Breast epithelium (tissue), 4 donors: ENCODE measurements at regions not wholly inside any gene's neighbourhood (a gene's known extent, or its start where the extent isn't known, plus 50 kb on each side); places are given as distances from the start of the nearest gene placed in this dataset.

Experiments
- DNase-seq, 2 donors: peaks; one replicate each; pipeline ENCODE4 v3.0.0-alpha.2; 2019; ENCODE audit warnings: low spot score in 2 of 2
- H3K27ac ChIP-seq, 2 donors: fragments of 200-600 bp; sonication (generic) in 1 of 2; one replicate each; pipeline ENCODE4 v1.5.1; 2016 to 2019; ENCODE audit warnings: mild to moderate bottlenecking in 1 of 2
- H3K27me3 ChIP-seq, 2 donors: fragments of 200-600 bp; sonication (generic) in 1 of 2; one replicate each; pipeline versions ENCODE4 v1.5.1 to v1.6.0; 2017 to 2019; ENCODE audit warnings: control low read depth in 1 of 2, mild to moderate bottlenecking in 1 of 2
- H3K36me3 ChIP-seq: fragments of 200-600 bp; one replicate; pipeline ENCODE4 v1.5.1; 2019
- H3K4me1 ChIP-seq, 2 donors: fragments of 200-600 bp; sonication (generic); one replicate each; pipeline ENCODE4 v1.5.1; 2016 to 2019; ENCODE audit warnings: control low read depth in 1 of 2
- H3K4me3 ChIP-seq, 3 donors: fragments of 200-600 bp; sonication (generic); 1 replicate in 2 of 3; 2 replicates in 1 of 3; pipeline ENCODE4 v1.5.1; 2016 to 2019; ENCODE audit warnings: mild to moderate bottlenecking in 3 of 3, moderate library complexity in 2 of 3
- H3K9me3 ChIP-seq, 2 donors: fragments of 200-600 bp; sonication (generic) in 1 of 2; one replicate each; pipeline ENCODE4 v1.5.1; 2016 to 2019; ENCODE audit warnings: control low read depth in 1 of 2
- POLR2A ChIP-seq: fragments of 450-650 bp; IDR thresholded peaks from one replicate; pipeline ENCODE4 v1.6.1; 2016; ENCODE audit warnings: antibody characterized with exemption, mild to moderate bottlenecking, moderate library complexity
- POLR2AphosphoS5 ChIP-seq, 3 donors: sonication (generic); formaldehyde crosslinking; IDR thresholded peaks; one replicate each; pipeline ENCODE4 v1.6.1; 2017; ENCODE audit warnings: antibody characterized with exemption in 3 of 3
- intact Hi-C: fragments of 100-400 bp; cut with DNase I; formaldehyde crosslinking; loops from one replicate; pipeline ENCODE4 v1.15.1; 2023; ENCODE audit warnings: low total_unique reads
- TF ChIP-seq, protein P1 (sequence below), 3 donors: fragments of 450-650 bp; IDR thresholded peaks; one replicate each; pipeline ENCODE4 v1.5.1; 2016 to 2017; ENCODE audit warnings: antibody characterized with exemption in 3 of 3, mild to moderate bottlenecking in 3 of 3, moderate library complexity in 3 of 3

DNA sequence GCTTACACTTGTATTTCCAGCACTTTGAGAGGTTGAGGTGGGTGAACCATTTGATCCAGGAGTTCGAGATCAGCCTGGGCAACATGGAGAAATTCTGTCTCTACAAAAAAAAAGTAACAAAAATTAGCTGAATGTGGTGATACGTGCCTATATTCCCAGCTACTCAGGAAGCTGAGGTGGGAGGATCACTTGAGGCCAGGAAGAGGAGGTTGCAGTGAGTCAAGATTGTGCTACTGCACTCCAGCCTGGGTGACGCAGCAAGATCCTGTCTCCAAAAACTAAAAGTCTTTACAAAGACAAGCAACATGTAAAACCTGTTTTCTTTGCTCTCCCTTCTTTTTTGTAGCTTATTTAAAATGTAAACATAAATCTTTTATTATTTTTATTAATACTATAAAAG, 1156.1 kb downstream of the FAT4 start:
- Histone ChIP-seq H3K9me3 (peaks cover 0 to 11% of the 10 kb centered on the region in 2 donors), H3K27me3 (no peaks in the 10 kb centered on the region), H3K4me3 (no peak overlapping the region), H3K4me1 (no peaks in the 10 kb centered on the region), H3K27ac (no peak overlapping the region), H3K36me3 (no peaks in the 10 kb centered on the region)
- no peak for DNase-seq
- TF ChIP-seq POLR2AphosphoS5 (IDR thresholded peaks at IDR 0.05) (no peak), POLR2A (no peak)
- TF ChIP-seq, protein P1, sequence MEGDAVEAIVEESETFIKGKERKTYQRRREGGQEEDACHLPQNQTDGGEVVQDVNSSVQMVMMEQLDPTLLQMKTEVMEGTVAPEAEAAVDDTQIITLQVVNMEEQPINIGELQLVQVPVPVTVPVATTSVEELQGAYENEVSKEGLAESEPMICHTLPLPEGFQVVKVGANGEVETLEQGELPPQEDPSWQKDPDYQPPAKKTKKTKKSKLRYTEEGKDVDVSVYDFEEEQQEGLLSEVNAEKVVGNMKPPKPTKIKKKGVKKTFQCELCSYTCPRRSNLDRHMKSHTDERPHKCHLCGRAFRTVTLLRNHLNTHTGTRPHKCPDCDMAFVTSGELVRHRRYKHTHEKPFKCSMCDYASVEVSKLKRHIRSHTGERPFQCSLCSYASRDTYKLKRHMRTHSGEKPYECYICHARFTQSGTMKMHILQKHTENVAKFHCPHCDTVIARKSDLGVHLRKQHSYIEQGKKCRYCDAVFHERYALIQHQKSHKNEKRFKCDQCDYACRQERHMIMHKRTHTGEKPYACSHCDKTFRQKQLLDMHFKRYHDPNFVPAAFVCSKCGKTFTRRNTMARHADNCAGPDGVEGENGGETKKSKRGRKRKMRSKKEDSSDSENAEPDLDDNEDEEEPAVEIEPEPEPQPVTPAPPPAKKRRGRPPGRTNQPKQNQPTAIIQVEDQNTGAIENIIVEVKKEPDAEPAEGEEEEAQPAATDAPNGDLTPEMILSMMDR (IDR thresholded peaks at IDR 0.05): no peak
- intact Hi-C loops: no loop called here

DNA sequence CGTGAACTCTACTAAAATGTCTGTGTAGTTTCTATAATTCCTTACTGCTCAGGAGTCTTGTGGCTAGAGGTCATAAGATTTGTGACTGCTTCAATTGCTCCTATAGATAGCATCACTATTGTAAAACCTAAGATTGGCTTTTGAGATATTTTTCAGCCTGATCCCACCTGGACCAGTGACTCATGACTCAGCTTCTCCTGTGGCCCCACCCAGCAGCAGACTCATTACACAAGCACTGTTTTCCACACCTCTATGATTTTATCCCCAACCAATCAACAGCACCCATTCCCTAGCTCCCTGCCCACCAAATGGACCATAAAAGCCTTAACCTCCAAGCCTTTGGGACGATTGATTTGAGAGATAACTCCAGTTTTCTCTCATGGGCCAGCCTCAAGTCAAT, 1157.0 kb upstream of the INTU start:
- TF ChIP-seq, protein P1 (IDR thresholded peaks at IDR 0.05): no peak
- TF ChIP-seq POLR2AphosphoS5 (IDR thresholded peaks at IDR 0.05) (no peak), POLR2A (no peak)
- H3K9me3 ChIP-seq: peaks cover 0 to 11% of the 10 kb centered on the region in 2 donors
- no peak overlapping the region for H3K27ac ChIP-seq
- H3K36me3 ChIP-seq: no peaks in the 10 kb centered on the region
- intact Hi-C loops: no loop called here
- no peaks in the 10 kb centered on the region for H3K4me1 ChIP-seq
- no peaks in the 10 kb centered on the region for H3K27me3 ChIP-seq
- H3K4me3 ChIP-seq: no peak overlapping the region
- DNase-seq: no peak

DNA sequence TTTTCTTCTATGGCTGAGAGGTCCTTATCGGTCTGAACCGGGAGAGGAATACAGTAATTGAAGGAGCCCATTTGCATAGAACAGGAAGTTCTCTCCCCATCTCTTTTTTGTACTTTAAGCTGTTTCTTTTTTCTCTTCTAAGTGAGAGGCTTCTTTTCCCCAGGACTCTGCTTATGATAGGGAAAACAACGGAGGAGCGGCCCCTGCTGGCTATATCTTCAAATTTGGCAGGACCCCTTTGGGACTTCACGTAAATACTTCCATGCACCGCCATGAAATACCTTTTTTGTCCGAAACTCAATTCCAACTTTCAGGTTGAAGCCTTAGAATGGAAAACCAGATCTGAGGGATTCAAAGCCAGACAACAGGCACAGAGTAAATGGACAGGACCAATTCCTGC, 1153.0 kb upstream of the INTU start:
- Histone ChIP-seq H3K27me3 (no peaks in the 10 kb centered on the region), H3K36me3 (no peaks in the 10 kb centered on the region), H3K9me3 (peaks cover 0 to 11% of the 10 kb centered on the region in 2 donors), H3K27ac (no peak overlapping the region), H3K4me1 (no peaks in the 10 kb centered on the region), H3K4me3 (no peak overlapping the region)
- TF ChIP-seq, protein P1 (IDR thresholded peaks at IDR 0.05): no peak
- TF ChIP-seq POLR2A: no peak
- intact Hi-C loops: no loop called here
- no peak for DNase-seq

DNA sequence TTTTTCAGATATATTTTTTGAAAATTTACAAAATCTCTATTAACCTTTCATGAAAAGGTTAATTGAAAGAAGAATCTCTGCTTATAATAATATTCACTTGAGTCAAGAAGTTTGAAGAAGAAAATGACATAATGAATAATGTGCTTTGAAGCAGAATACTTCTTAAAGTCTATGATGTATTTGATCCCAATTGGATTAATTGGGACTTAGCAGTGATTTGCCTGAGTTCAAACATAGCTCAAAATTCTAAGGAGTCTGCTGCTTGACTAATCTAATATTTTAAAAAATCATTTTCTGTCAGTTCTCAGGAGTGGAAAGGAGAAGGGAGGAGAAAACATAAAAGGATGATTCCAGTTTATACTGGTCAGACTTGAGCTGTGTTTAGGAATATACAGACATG, 1150.4 kb upstream of the INTU start:
- Histone ChIP-seq H3K36me3 (no peaks in the 10 kb centered on the region), H3K4me3 (no peak overlapping the region), H3K27me3 (no peaks in the 10 kb centered on the region), H3K4me1 (no peaks in the 10 kb centered on the region), H3K27ac (no peak overlapping the region), H3K9me3 (no peaks in the 10 kb centered on the region)
- intact Hi-C loops: no loop called here
- TF ChIP-seq POLR2AphosphoS5 (IDR thresholded peaks at IDR 0.05): no peak
- TF ChIP-seq, protein P1 (IDR thresholded peaks at IDR 0.05): no peak
- no peak for TF ChIP-seq POLR2A
- no peak for DNase-seq

DNA sequence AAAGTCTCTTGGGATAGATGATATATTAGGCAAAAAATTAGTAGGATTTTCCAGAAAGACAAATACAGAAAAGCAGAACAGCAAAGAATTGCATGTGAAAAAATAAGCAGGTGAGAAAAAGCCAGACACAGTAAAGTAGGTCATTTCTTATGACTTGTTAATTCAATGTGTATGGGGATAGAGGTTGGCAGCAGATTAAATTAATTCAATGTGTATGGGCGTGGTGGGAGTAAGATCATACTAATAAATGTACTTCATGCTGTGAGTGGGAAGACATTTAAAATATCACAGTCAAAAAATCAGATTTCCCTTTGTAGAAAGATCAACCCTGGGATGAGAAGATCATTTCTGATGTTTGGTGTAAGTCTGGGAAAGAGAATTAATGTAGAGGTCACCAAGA, 1146.4 kb upstream of the INTU start:
- intact Hi-C loops: no loop called here
- Histone ChIP-seq H3K4me1 (no peaks in the 10 kb centered on the region), H3K4me3 (no peak overlapping the region), H3K9me3 (peaks cover 0 to 7% of the 10 kb centered on the region in 2 donors), H3K36me3 (no peaks in the 10 kb centered on the region), H3K27me3 (no peaks in the 10 kb centered on the region), H3K27ac (no peak overlapping the region)
- TF ChIP-seq POLR2AphosphoS5 (IDR thresholded peaks at IDR 0.05) (no peak), POLR2A (no peak)
- TF ChIP-seq, protein P1 (IDR thresholded peaks at IDR 0.05): no peak
- DNase-seq: no peak
